ENCODE measurements at regions not wholly inside any gene's neighbourhood (a gene's known extent, or its start where the extent isn't known, plus 50 kb on each side); places are given as distances from the start of the nearest gene placed in this dataset.

- Histone ChIP-seq H3K36me3 (ENCODE audit: control insufficient read depth, insufficient read depth, low read length) (no peaks in the 10 kb centered on the region), H3K27me3 (ENCODE audit: control insufficient read depth, insufficient read depth, low read length) (no peaks in the 10 kb centered on the region), H3K4me1 (ENCODE audit: control insufficient read depth, insufficient read depth, low read length) (no peaks in the 10 kb centered on the region), H3K27ac (ENCODE audit: low read length) (no peak overlapping the region), H3K9me3 (replicated peaks; ENCODE audit: control insufficient read depth, low read depth, low read length) (no peaks in the 10 kb centered on the region), H3K4me3 (ENCODE audit: low read length) (no peak overlapping the region)
- no CpG with 5 or more reads among the region's 1 CpG for WGBS (ENCODE audit: insufficient coverage)
- DNase-seq: no peak
Measured at GRCh38 chr5:125521289-125521688, 774.9 kb upstream of the ZNF608 start.

- DNase-seq: peak; percentile 61
Measured at GRCh38 chr5:125525356-125525755, 778.9 kb upstream of the ZNF608 start.

GRCh38 chr5:125526966-125527365, 780.5 kb upstream of the ZNF608 start:
- H3K4me3 ChIP-seq (ENCODE audit: low read length): no peak overlapping the region
- H3K36me3 ChIP-seq (ENCODE audit: control insufficient read depth, insufficient read depth, low read length): no peaks in the 10 kb centered on the region
- peak; percentile 49 for DNase-seq

More at GRCh38 chr5:125525356-125525755, 778.9 kb upstream of the ZNF608 start:
- no peak overlapping the region for H3K27ac ChIP-seq (ENCODE audit: low read length)
- no peak overlapping the region for H3K4me3 ChIP-seq (ENCODE audit: low read length)
- no peaks in the 10 kb centered on the region for H3K36me3 ChIP-seq (ENCODE audit: control insufficient read depth, insufficient read depth, low read length)
- H3K9me3 ChIP-seq (replicated peaks; ENCODE audit: control insufficient read depth, low read depth, low read length): no peaks in the 10 kb centered on the region
- H3K27me3 ChIP-seq (ENCODE audit: control insufficient read depth, insufficient read depth, low read length): no peaks in the 10 kb centered on the region
- no peaks in the 10 kb centered on the region for H3K4me1 ChIP-seq (ENCODE audit: control insufficient read depth, insufficient read depth, low read length)
- WGBS (ENCODE audit: insufficient coverage): no CpG with 5 or more reads among the region's 4 CpGs

GRCh38 chr5:125528881-125529280, 782.4 kb upstream of the ZNF608 start:
- no peaks in the 10 kb centered on the region for H3K27me3 ChIP-seq (ENCODE audit: control insufficient read depth, insufficient read depth, low read length)
- no peaks in the 10 kb centered on the region for H3K36me3 ChIP-seq (ENCODE audit: control insufficient read depth, insufficient read depth, low read length)
- no peak overlapping the region for H3K4me3 ChIP-seq (ENCODE audit: low read length)
- no CpG with 5 or more reads among the region's 1 CpG for WGBS (ENCODE audit: insufficient coverage)
- DNase-seq: no peak
- H3K27ac ChIP-seq (ENCODE audit: low read length): no peak overlapping the region
- no peaks in the 10 kb centered on the region for H3K9me3 ChIP-seq (replicated peaks; ENCODE audit: control insufficient read depth, low read depth, low read length)
- H3K4me1 ChIP-seq (ENCODE audit: control insufficient read depth, insufficient read depth, low read length): no peaks in the 10 kb centered on the region

More at GRCh38 chr5:125526966-125527365, 780.5 kb upstream of the ZNF608 start:
- Histone ChIP-seq H3K9me3 (replicated peaks; ENCODE audit: control insufficient read depth, low read depth, low read length) (no peaks in the 10 kb centered on the region), H3K4me1 (ENCODE audit: control insufficient read depth, insufficient read depth, low read length) (no peaks in the 10 kb centered on the region), H3K27ac (ENCODE audit: low read length) (no peak overlapping the region), H3K27me3 (ENCODE audit: control insufficient read depth, insufficient read depth, low read length) (no peaks in the 10 kb centered on the region)

- no CpG with 5 or more reads among the region's 5 CpGs for WGBS (ENCODE audit: insufficient coverage)
- Histone ChIP-seq H3K27me3 (ENCODE audit: control insufficient read depth, insufficient read depth, low read length) (no peaks in the 10 kb centered on the region), H3K4me1 (ENCODE audit: control insufficient read depth, insufficient read depth, low read length) (no peaks in the 10 kb centered on the region), H3K4me3 (ENCODE audit: low read length) (no peak overlapping the region), H3K27ac (ENCODE audit: low read length) (no peak overlapping the region), H3K36me3 (ENCODE audit: control insufficient read depth, insufficient read depth, low read length) (no peaks in the 10 kb centered on the region), H3K9me3 (replicated peaks; ENCODE audit: control insufficient read depth, low read depth, low read length) (no peaks in the 10 kb centered on the region)
- DNase-seq: no peak
Measured at GRCh38 chr5:125530833-125531615, 784.6 kb upstream of the ZNF608 start.

- H3K27me3 ChIP-seq (ENCODE audit: control insufficient read depth, insufficient read depth, low read length): no peaks in the 10 kb centered on the region
Measured at GRCh38 chr5:125536095-125536494, 789.7 kb upstream of the ZNF608 start.

GRCh38 chr5:125536582-125536981, 790.1 kb upstream of the ZNF608 start:
- no CpG with 5 or more reads among the region's 1 CpG for WGBS (ENCODE audit: insufficient coverage)
- H3K9me3 ChIP-seq (replicated peaks; ENCODE audit: control insufficient read depth, low read depth, low read length): peaks cover 8% of the 10 kb centered on the region
- no peaks in the 10 kb centered on the region for H3K36me3 ChIP-seq (ENCODE audit: control insufficient read depth, insufficient read depth, low read length)
- no peaks in the 10 kb centered on the region for H3K4me1 ChIP-seq (ENCODE audit: control insufficient read depth, insufficient read depth, low read length)
- no peak for DNase-seq
- no peak overlapping the region for H3K27ac ChIP-seq (ENCODE audit: low read length)
- H3K27me3 ChIP-seq (ENCODE audit: control insufficient read depth, insufficient read depth, low read length): no peaks in the 10 kb centered on the region
- no peak overlapping the region for H3K4me3 ChIP-seq (ENCODE audit: low read length)

More at GRCh38 chr5:125536095-125536494, 789.7 kb upstream of the ZNF608 start:
- peaks cover 8% of the 10 kb centered on the region for H3K9me3 ChIP-seq (replicated peaks; ENCODE audit: control insufficient read depth, low read depth, low read length)
- H3K4me1 ChIP-seq (ENCODE audit: control insufficient read depth, insufficient read depth, low read length): no peaks in the 10 kb centered on the region
- H3K27ac ChIP-seq (ENCODE audit: low read length): no peak overlapping the region
- H3K4me3 ChIP-seq (ENCODE audit: low read length): no peak overlapping the region
- H3K36me3 ChIP-seq (ENCODE audit: control insufficient read depth, insufficient read depth, low read length): no peaks in the 10 kb centered on the region
- DNase-seq: no peak

- WGBS (ENCODE audit: insufficient coverage): no CpG with 5 or more reads among the region's 2 CpGs
- no peaks in the 10 kb centered on the region for H3K4me1 ChIP-seq (ENCODE audit: control insufficient read depth, insufficient read depth, low read length)
- DNase-seq: no peak
- no peaks in the 10 kb centered on the region for H3K27me3 ChIP-seq (ENCODE audit: control insufficient read depth, insufficient read depth, low read length)
- no peak overlapping the region for H3K27ac ChIP-seq (ENCODE audit: low read length)
- no peak overlapping the region for H3K4me3 ChIP-seq (ENCODE audit: low read length)
- H3K9me3 ChIP-seq (replicated peaks; ENCODE audit: control insufficient read depth, low read depth, low read length): peaks cover 8% of the 10 kb centered on the region
- H3K36me3 ChIP-seq (ENCODE audit: control insufficient read depth, insufficient read depth, low read length): no peaks in the 10 kb centered on the region
Measured at GRCh38 chr5:125537661-125538060, 791.2 kb upstream of the ZNF608 start.

- Histone ChIP-seq H3K9me3 (replicated peaks; ENCODE audit: control insufficient read depth, low read depth, low read length) (peaks cover 8% of the 10 kb centered on the region), H3K27me3 (ENCODE audit: control insufficient read depth, insufficient read depth, low read length) (no peaks in the 10 kb centered on the region), H3K36me3 (ENCODE audit: control insufficient read depth, insufficient read depth, low read length) (no peaks in the 10 kb centered on the region), H3K27ac (ENCODE audit: low read length) (no peak overlapping the region), H3K4me3 (ENCODE audit: low read length) (no peak overlapping the region), H3K4me1 (ENCODE audit: control insufficient read depth, insufficient read depth, low read length) (no peaks in the 10 kb centered on the region)
- DNase-seq: no peak
- no CpG with 5 or more reads among the region's 2 CpGs for WGBS (ENCODE audit: insufficient coverage)
Measured at GRCh38 chr5:125538469-125538868, 792.0 kb upstream of the ZNF608 start.

GRCh38 chr5:125541085-125541484, 794.6 kb upstream of the ZNF608 start:
- H3K4me1 ChIP-seq (ENCODE audit: control insufficient read depth, insufficient read depth, low read length): no peaks in the 10 kb centered on the region
- 67% methylated on average over 1 of the region's 2 CpGs for WGBS (ENCODE audit: insufficient coverage)
- DNase-seq: no peak
- H3K27ac ChIP-seq (ENCODE audit: low read length): no peak overlapping the region
- H3K36me3 ChIP-seq (ENCODE audit: control insufficient read depth, insufficient read depth, low read length): no peaks in the 10 kb centered on the region
- H3K9me3 ChIP-seq (replicated peaks; ENCODE audit: control insufficient read depth, low read depth, low read length): peaks cover 8% of the 10 kb centered on the region
- no peak overlapping the region for H3K4me3 ChIP-seq (ENCODE audit: low read length)
- no peaks in the 10 kb centered on the region for H3K27me3 ChIP-seq (ENCODE audit: control insufficient read depth, insufficient read depth, low read length)
